Stomach (tissue), 4 donors: ENCODE measurements at regions not wholly inside any gene's neighbourhood (a gene's known extent, or its start where the extent isn't known, plus 50 kb on each side); places are given as distances from the start of the nearest gene placed in this dataset.

Source experiments
- EP300 ChIP-seq: sonication (generic); formaldehyde crosslinking; IDR thresholded peaks from one replicate; pipeline ENCODE4 v1.6.1; 2017; ENCODE audit warnings: antibody characterized with exemption
- POLR2A ChIP-seq, 4 donors: fragments of 450-650 bp; IDR thresholded peaks; one replicate each; pipeline ENCODE4 v1.6.1; 2016; ENCODE audit warnings: antibody characterized with exemption in 4 of 4, control low read depth in 2 of 4, mild to moderate bottlenecking in 1 of 4, moderate library complexity in 1 of 4
- TF ChIP-seq, protein P1 (sequence below), 7 experiments: fragments of 450-650 bp in 4 of 7; fragments of 200-600 bp in 3 of 7; sonication (generic) in 3 of 7; IDR thresholded peaks; one replicate each; pipeline ENCODE4 v1.5.1; 2016 to 2019; ENCODE audit warnings: antibody characterized with exemption in 7 of 7, control low read depth in 2 of 7, mild to moderate bottlenecking in 1 of 7

DNA sequence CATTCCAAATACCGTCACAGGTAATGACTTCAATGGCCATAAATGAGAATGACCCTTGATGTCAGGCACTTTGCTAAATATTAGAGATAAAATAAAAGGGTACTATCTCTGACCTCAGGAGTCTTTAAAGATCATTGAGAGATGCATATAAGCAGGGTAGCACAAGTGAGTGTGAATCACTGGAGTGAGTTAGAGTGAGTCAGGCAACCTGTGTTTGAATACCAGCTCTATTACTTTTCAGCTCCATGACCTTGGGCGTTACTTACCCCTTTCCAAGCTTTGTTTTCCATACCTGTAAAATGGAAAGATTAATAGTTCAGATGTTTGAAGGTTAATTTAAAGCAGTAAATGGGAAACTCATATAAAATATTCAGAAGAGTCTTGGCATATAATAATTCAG, 1058.0 kb upstream of the ADGRL4 start:
- TF ChIP-seq, protein P1, sequence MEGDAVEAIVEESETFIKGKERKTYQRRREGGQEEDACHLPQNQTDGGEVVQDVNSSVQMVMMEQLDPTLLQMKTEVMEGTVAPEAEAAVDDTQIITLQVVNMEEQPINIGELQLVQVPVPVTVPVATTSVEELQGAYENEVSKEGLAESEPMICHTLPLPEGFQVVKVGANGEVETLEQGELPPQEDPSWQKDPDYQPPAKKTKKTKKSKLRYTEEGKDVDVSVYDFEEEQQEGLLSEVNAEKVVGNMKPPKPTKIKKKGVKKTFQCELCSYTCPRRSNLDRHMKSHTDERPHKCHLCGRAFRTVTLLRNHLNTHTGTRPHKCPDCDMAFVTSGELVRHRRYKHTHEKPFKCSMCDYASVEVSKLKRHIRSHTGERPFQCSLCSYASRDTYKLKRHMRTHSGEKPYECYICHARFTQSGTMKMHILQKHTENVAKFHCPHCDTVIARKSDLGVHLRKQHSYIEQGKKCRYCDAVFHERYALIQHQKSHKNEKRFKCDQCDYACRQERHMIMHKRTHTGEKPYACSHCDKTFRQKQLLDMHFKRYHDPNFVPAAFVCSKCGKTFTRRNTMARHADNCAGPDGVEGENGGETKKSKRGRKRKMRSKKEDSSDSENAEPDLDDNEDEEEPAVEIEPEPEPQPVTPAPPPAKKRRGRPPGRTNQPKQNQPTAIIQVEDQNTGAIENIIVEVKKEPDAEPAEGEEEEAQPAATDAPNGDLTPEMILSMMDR (IDR thresholded peaks at IDR 0.05): no peak
- TF ChIP-seq POLR2A (IDR thresholded peaks at IDR 0.05): no peak
- no peak for TF ChIP-seq EP300
